H7 (cell line): ENCODE measurements at regions not wholly inside any gene's neighbourhood (a gene's known extent, or its start where the extent isn't known, plus 50 kb on each side); places are given as distances from the start of the nearest gene placed in this dataset.

ENCODE experiments used
- DNase-seq: peaks from one replicate; pipeline ENCODE4 v3.0.0; 2012
- H3K27me3 ChIP-seq: 2 replicates; pipeline ENCODE4 v1.6.0; 2011; ENCODE audit warnings: mild to moderate bottlenecking, low read length; ENCODE audit not compliant: control insufficient read depth, insufficient read depth
- H3K36me3 ChIP-seq: replicated peaks from 2 replicates; pipeline ENCODE4 v1.5.1; 2011; ENCODE audit warnings: low read length; ENCODE audit not compliant: control insufficient read depth, insufficient read depth
- H3K4me3 ChIP-seq: 2 replicates; pipeline ENCODE4 v1.5.1; 2011; ENCODE audit warnings: low read depth, mild to moderate bottlenecking, control low read depth, low read length, moderate library complexity; ENCODE audit not compliant: insufficient read depth

DNA sequence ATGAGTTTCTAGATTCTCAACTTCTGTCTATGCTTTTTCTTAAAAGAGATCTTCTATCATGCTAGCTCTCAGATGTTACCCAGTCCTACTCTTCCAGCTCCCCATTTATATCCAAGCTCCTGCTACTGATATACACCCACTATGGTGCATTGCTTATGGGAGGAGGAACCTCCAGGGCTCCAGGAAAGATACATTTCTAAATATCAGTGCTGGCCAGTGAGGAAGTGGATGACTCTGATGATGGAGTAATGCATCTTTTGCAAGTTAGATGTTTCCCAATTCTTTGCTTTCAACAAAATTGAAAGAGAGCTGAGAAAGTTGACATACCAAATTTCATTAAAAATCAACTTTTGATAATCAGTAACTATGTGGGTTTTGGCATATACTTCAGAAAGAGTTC, 105.7 kb upstream of the RESF1 start:
- H3K4me3 ChIP-seq = no peak overlapping the region
- H3K36me3 ChIP-seq = no peaks in the 10 kb centered on the region
- DNase-seq = no peak
- no peaks in the 10 kb centered on the region for H3K27me3 ChIP-seq

GRCh38 chr12:31850268-31850667, 108.9 kb upstream of the RESF1 start:
- Histone ChIP-seq H3K27me3 (no peaks in the 10 kb centered on the region), H3K36me3 (no peaks in the 10 kb centered on the region), H3K4me3 (no peak overlapping the region)
- no peak for DNase-seq

DNA sequence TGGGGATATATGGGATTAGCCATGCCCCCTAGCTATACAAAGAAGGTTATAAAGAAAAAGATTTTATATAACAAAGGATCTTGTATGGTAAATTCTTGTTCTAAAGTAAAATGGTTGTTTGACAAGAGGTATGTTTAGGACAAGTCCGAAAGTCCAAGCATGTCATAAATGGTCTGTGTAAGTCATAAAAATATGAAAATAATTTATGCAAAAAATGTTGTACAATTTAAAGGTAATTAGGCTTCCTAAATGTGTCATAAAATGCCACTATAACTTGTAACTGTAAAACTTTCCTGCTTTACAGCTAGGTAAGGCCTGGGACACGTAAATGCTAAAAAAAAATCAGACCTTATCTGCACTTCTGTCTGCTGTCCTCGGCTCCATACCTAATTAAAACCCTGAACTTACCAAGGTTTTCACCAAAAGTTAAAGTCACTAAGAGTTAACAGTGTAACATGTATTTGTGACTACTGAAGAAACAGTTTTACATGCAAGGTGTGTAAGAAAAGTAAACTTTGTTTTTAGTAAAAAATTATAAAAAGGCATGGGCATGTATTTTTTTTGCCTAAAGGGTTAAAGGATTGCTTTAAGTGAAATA, 110.0 kb upstream of the RESF1 start:
- Histone ChIP-seq H3K4me3 (no peak overlapping the region), H3K27me3 (no peaks in the 10 kb centered on the region), H3K36me3 (no peaks in the 10 kb centered on the region)
- no peak for DNase-seq

DNA sequence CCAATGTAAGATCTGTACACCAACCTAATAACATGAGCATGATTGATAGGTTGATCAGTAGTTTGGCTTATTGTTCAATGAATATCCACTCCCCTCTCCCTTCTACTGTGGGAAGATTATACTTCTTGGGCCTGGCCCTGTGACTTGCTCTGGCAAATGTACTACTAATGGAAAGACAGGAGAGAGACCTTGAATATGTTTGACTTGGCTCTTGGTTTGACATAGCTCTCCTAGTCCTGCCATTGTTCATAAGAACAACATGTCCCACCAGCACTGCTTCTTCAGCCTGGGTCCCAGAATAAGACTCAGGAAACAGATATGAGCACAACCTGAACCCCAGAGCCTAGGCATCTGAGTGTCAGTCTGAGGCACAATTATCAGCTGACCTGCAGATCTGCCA, 112.8 kb upstream of the RESF1 start:
- H3K36me3 ChIP-seq = no peaks in the 10 kb centered on the region
- no peak overlapping the region for H3K4me3 ChIP-seq
- no peak for DNase-seq
- no peaks in the 10 kb centered on the region for H3K27me3 ChIP-seq

DNA sequence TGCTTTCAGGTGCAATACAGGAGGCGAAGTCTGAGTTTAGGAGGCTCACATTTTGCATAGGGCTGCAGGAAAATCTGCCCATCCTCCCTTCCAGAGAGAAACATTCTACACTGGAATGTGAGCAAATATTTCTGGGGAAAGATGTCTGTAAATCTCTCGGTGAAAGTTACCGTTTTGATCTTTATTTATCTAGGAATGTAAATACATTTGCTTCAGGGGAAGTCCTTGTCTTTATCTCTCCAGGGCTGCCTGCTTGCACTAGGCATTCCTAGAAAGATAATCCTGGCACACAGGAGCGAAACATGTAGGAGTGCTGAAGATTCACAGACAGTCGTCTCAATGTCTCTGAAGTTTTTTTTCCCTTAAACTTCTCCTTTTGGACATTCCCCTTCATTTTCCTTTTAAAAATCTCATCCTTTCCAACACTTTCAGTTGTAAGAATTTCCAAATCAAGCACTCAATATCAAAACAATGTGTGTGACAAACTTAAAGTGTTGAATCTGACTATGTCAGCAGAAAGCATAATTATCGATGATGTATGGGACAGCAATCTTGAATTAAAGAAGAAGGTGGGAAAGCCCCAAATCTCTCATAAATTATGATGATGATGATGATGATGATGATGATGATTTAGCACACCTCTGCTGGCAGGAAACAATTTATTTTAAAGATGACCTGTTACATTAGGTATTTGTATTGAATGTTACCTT, 113.4 kb upstream of the RESF1 start:
- Histone ChIP-seq H3K4me3 (no peak overlapping the region), H3K27me3 (no peaks in the 10 kb centered on the region), H3K36me3 (no peaks in the 10 kb centered on the region)
- no peak for DNase-seq

DNA sequence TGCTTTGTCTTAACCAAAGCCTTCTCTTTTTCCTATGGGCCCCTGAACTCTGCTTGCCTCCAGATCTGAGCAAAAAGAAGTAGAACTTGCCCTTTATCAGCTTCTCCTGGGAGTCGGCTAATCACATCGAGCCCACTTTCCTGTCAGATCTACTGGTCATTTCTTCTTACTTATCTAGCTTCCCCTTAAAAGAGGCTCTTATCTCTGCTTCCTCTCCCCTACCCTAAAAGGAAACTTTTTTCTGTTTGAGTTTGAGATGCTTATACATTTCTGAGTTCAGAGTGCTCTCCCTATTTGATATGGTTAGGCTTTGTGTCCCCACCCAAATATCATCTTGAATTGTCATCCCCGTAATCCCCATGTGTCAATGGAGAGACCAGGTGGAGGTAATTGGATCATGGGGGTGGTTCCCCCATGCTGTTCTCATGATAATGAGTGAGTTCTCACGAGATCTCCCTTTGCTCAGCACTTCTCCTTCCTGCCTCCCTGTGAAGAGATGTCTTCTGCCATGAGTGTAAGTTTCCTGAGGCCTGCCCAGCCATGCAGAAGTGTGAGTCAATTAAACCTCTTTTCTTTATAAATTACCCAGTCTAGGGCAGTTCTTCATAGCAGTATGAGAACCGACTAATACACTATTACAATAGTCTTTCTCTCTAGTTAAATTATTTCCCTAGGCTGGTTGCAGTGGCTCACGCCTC, 114.7 kb upstream of the AMN1 start:
- Histone ChIP-seq H3K36me3 (no peaks in the 10 kb centered on the region), H3K27me3 (no peaks in the 10 kb centered on the region), H3K4me3 (no peak overlapping the region)
- no peak for DNase-seq

DNA sequence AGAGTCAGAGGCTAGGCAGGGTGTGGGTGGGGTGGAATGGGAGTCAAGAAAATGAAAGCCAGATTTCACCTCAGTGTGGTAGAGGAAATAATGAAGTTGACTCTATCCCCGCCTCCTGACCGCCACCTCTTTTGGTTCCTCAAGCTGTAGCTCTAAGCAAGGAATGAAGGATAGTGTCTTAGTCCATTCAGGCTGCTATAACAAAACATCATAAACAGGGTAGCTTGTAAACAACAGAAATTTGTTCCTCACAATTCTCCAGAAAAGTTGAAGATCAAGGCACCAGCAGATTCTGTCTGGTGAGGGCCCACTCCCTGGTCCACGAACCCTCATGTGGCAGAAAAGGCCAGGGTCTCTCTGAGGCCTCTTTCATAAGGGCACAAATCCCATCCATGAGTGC, 109.1 kb upstream of the AMN1 start:
- DNase-seq = no peak
- no peaks in the 10 kb centered on the region for H3K27me3 ChIP-seq
- no peaks in the 10 kb centered on the region for H3K36me3 ChIP-seq
- H3K4me3 ChIP-seq = no peak overlapping the region

DNA sequence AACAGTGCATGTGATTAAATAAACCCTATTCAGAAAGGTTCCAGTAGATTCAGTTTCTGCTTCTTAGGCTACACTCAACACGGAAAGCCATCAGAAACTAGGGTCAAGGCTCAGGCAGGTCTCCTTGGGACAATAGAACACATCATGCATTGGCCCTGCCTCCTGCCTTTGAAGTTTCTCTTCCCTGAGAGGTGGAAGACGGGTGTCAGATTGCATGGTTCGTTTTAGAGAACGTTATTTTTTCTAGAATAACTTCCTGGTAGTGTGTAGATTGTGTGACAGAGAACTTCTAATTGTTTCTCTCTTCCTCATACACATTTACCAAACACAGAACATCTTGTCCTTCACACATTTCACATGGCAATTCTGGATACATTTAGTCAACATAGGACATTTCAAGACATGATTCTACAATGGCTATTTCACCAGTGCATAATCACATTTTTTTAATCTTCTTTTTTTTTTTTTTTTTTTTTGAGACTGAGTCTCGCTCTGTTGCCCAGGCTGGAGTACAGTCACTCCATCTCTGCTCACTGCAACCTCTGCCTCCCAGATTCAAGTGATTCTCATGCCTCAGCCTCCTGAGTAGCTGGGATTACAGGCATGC, 106.6 kb upstream of the AMN1 start:
- DNase-seq = no peak
- Histone ChIP-seq H3K4me3 (no peak overlapping the region), H3K36me3 (no peaks in the 10 kb centered on the region), H3K27me3 (no peaks in the 10 kb centered on the region)

GRCh38 chr12:31834150-31834549, 105.3 kb upstream of the AMN1 start:
- DNase-seq = no peak
- H3K27me3 ChIP-seq = no peaks in the 10 kb centered on the region
- H3K36me3 ChIP-seq = no peaks in the 10 kb centered on the region
- H3K4me3 ChIP-seq = no peak overlapping the region

GRCh38 chr12:31832740-31833729, 104.2 kb upstream of the AMN1 start:
- DNase-seq = no peak

DNA sequence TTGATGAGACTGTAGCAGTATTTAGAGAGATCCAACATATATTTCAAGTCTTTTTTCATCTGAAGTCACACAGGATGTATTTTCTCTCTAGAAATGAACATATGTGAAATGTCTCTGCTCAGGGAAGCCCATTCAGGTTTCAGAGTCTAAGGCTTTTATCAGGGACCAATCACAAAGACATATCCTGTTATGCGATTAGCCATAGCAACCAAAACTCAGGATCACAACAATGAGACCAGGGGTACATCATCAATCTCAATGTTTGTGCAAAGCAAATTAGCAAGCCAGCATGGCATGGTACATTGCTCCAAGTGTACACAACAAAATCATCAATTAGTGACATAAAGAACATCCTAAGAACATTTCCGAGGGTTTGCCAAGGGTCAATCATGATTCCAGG, 99.2 kb upstream of the AMN1 start:
- Histone ChIP-seq H3K4me3 (no peak overlapping the region), H3K27me3 (no peaks in the 10 kb centered on the region), H3K36me3 (no peaks in the 10 kb centered on the region)
- DNase-seq = no peak

More at GRCh38 chr12:31832740-31833729, 104.2 kb upstream of the AMN1 start:
- H3K27me3 ChIP-seq = no peaks in the 10 kb centered on the region
- H3K4me3 ChIP-seq = no peak overlapping the region
- H3K36me3 ChIP-seq = no peaks in the 10 kb centered on the region

DNA sequence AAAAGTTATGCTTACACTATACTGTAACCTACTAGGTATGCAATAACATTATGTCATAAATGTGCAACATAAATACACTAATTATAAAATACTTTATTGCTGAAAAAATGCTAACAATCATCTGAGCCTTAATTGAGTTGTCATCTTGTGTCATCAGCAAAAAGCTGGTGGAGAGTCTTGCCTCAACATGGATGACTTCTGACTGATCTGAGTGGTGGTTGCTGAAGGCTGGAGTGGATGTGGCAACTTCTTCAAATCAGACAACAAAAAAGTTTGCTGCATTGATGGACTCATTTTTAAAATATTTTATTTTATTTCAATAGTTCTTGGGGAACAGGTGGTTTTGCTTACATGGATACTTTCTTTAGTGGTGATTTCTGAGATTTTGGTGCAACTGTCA, 93.9 kb upstream of the AMN1 start:
- Histone ChIP-seq H3K27me3 (no peaks in the 10 kb centered on the region), H3K36me3 (no peaks in the 10 kb centered on the region), H3K4me3 (no peak overlapping the region)
- no peak for DNase-seq

DNA sequence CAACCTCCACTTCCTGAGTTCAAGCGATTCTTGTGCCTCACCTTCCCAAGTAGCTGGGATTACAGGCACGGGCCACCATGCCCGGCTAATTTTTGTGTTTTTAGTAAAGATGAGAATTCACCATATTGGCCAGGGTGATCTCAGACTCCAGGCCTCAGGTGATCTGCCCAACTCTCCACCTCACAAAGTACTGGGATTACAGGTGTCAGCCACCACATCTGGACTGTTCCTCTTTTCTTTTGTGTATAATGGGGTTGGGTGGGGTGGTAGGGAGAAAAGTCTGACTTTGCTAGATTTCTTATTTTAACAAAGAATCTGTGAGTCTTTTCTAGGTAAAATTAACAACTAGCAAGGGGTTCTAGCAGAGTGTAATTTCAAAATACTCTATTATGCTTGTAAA, 92.7 kb upstream of the AMN1 start:
- no peaks in the 10 kb centered on the region for H3K36me3 ChIP-seq
- no peaks in the 10 kb centered on the region for H3K27me3 ChIP-seq
- H3K4me3 ChIP-seq = no peak overlapping the region
- DNase-seq = no peak

- Histone ChIP-seq H3K27me3 (no peaks in the 10 kb centered on the region), H3K36me3 (no peaks in the 10 kb centered on the region), H3K4me3 (no peak overlapping the region)
- DNase-seq = no peak
These were observed 92.0 kb upstream of the AMN1 start for GRCh38 chr12:31820832-31821231.
